ENCODE measurements at regions not wholly inside any gene's neighbourhood (a gene's known extent, or its start where the extent isn't known, plus 50 kb on each side); places are given as distances from the start of the nearest gene placed in this dataset.

DNA sequence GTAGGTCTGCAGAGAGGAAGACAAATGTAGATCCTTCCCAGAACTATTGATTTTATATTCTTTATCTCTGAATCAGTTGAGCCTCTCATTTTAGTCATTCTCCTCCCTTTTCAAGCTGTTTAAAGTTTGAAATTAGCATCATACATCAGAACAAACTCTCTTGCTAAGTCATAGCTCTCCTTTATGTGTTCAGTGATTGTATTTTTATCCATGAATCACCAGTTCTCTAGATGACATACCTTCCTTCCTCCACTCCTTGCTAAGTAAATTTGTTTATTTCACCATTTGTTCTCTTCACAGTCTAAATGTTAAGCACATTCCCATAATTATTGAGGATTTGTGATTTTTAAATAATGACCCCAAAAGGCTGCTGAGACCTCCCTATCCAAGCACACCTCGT is 63.5 kb upstream of the RAPGEF4 start:
- TF ChIP-seq, protein P1, sequence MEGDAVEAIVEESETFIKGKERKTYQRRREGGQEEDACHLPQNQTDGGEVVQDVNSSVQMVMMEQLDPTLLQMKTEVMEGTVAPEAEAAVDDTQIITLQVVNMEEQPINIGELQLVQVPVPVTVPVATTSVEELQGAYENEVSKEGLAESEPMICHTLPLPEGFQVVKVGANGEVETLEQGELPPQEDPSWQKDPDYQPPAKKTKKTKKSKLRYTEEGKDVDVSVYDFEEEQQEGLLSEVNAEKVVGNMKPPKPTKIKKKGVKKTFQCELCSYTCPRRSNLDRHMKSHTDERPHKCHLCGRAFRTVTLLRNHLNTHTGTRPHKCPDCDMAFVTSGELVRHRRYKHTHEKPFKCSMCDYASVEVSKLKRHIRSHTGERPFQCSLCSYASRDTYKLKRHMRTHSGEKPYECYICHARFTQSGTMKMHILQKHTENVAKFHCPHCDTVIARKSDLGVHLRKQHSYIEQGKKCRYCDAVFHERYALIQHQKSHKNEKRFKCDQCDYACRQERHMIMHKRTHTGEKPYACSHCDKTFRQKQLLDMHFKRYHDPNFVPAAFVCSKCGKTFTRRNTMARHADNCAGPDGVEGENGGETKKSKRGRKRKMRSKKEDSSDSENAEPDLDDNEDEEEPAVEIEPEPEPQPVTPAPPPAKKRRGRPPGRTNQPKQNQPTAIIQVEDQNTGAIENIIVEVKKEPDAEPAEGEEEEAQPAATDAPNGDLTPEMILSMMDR (IDR thresholded peaks at IDR 0.05), result no peak
- no peaks in the 10 kb centered on the region for H3K27me3 ChIP-seq
- H3K27ac ChIP-seq, result no peak overlapping the region
- DNase-seq, result no peak
- intact Hi-C loops (cut with DNase I; ENCODE audit: low total_unique reads), result no loop called here
- no peak overlapping the region for H3K4me3 ChIP-seq
- no peaks in the 10 kb centered on the region for H3K4me1 ChIP-seq
- no peaks in the 10 kb centered on the region for H3K9me3 ChIP-seq
- no peaks in the 10 kb centered on the region for H3K36me3 ChIP-seq

DNA sequence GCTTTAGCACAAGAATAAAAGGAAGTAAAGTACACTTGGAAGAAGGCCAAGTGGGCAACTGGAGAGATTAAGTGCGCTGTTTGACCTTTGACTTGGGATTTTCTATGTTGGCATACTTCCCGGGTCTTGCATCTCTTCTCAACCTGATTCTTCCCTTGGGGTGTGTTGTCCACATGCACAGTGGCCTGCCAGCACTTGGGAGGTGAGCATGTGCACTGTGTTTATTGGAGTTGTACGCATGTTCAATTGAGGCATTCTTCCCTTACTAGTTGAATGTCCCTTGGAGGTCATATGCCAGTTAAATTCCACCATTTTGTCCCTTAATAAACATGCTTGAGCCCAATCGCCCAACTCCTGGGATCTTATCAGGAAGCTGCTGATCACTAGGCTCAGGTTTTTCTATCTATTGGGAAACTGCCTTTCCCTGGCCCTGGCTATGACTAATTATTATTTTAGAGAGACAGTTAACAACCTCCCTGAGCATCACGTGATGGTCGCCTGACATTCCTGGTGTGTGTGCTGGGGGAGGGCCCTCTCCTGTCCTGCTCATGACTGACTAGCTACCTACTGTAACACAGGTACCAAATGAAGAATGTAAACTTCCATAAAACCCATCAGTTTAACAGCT is 62.5 kb upstream of the RAPGEF4 start:
- TF ChIP-seq, protein P1 (IDR thresholded peaks at IDR 0.05), result no peak

DNA sequence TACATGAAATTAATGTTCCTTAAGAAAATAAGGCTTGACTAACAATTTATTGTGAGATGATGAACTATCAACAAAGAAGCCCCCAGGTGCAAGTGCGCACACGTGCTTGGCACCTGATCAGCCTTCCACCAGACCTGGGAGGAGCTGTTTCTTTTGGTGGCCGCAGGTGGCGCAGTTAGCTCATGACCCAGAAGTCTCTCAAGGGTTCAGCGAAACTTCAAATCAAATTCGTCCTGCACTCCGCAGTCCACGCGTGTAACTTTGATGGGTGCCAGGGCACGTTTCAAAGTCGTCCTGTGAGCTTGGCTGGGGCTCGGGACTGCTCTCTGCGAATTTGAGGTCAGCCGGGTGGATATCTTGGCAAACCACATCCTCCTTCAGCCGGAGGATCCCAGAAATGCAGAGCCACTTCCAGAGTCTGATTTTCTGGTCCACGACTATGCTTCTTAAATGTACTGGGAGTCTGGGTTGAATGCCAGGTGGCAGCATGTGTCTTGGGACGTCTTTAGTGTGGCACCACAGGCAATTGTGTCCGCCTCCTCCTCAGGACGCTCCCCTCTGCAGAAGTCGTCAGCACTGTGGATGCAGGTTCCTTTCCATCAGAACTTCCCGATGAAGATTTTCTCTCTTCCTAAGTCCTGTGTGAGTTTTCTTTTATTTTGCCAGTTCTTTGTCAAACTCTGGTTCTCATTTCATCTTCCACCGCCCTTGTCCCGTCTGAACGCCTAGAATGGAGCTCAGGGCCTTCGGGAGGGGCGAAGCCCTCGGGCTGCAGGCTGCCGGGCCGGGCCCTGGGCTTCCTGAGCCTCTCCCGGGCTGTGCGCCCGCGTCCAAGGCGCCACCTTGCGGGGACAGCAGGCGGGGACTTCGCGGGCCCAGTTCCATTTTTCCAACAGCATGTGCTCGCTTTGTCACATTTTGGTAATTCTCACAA is 61.3 kb upstream of the RAPGEF4 start:
- H3K9me3 ChIP-seq, result no peaks in the 10 kb centered on the region
- TF ChIP-seq, protein P1 (IDR thresholded peaks at IDR 0.05), result peak; percentile 49 to 60
- no peaks in the 10 kb centered on the region for H3K36me3 ChIP-seq
- peak in 1 of 2 donors; percentile 65 for DNase-seq
- H3K27ac ChIP-seq, result peak overlapping the region in 1 of 2 donors; percentile 60
- H3K4me1 ChIP-seq, result no peaks in the 10 kb centered on the region
- intact Hi-C loops (cut with DNase I; ENCODE audit: low total_unique reads), result no loop called here
- no peaks in the 10 kb centered on the region for H3K27me3 ChIP-seq
- peak overlapping the region; percentile 22 to 36 for H3K4me3 ChIP-seq

More for the DNA sequence above, 62.5 kb upstream of the RAPGEF4 start:
- Histone ChIP-seq H3K27ac (no peak overlapping the region), H3K4me1 (no peaks in the 10 kb centered on the region), H3K36me3 (no peaks in the 10 kb centered on the region), H3K9me3 (no peaks in the 10 kb centered on the region), H3K4me3 (no peak overlapping the region), H3K27me3 (no peaks in the 10 kb centered on the region)
- no peak for DNase-seq
- intact Hi-C loops (cut with DNase I; ENCODE audit: low total_unique reads), result no loop called here

DNA sequence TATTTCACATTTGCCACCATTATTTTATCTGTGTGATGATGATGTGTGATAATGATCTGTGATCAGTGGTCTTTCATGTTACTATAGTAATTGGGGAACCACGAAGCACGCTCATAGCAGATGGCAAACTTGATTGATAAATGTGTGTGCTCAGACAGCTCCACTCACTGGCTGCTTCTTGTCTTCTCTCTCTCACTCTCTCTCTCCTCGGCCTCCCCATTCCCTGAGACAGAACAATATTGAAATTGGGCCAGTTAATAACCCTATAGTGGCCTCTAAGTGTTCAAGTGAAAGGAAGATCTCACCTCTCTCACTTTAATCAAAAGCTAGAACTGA is 60.7 kb upstream of the RAPGEF4 start:
- H3K36me3 ChIP-seq, result no peaks in the 10 kb centered on the region
- H3K9me3 ChIP-seq, result no peaks in the 10 kb centered on the region
- TF ChIP-seq, protein P1 (IDR thresholded peaks at IDR 0.05), result no peak
- no peaks in the 10 kb centered on the region for H3K27me3 ChIP-seq
- H3K27ac ChIP-seq, result peak overlapping the region in 1 of 2 donors; percentile 60
- intact Hi-C loops (cut with DNase I; ENCODE audit: low total_unique reads), result no loop called here
- no peak for DNase-seq
- peak overlapping the region in 1 of 2 donors; percentile 22 for H3K4me3 ChIP-seq
- no peaks in the 10 kb centered on the region for H3K4me1 ChIP-seq

DNA sequence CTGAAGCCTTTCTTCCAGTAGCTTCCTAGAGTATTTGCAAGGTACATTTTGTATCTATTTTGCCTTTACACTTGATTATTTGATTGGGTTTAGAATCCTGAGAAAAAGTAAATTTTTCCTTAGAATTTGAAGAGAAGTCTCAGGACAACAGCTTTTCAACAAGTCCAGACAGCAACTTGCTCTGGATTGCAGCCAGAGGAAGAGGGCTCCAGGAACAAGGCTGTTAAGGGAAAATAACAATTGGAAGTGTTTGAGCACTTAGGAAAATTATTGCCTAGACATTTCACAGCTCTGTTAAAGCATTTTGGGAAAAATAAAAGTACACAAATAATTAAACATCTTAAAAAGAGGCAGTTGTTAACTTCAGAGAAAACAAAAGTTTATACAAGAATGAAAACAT is 58.3 kb upstream of the RAPGEF4 start:
- TF ChIP-seq, protein P1 (IDR thresholded peaks at IDR 0.05), result no peak
- Histone ChIP-seq H3K4me3 (no peak overlapping the region), H3K27ac (no peak overlapping the region), H3K36me3 (no peaks in the 10 kb centered on the region), H3K4me1 (no peaks in the 10 kb centered on the region), H3K9me3 (no peaks in the 10 kb centered on the region), H3K27me3 (no peaks in the 10 kb centered on the region)
- intact Hi-C loops (cut with DNase I; ENCODE audit: low total_unique reads), result no loop called here
- no peak for DNase-seq

All from tibial artery (tissue), 4 donors.